ENCODE measurements at regions not wholly inside any gene's neighbourhood (a gene's known extent, or its start where the extent isn't known, plus 50 kb on each side); places are given as distances from the start of the nearest gene placed in this dataset.

- no peak overlapping the region for H3K4me3 ChIP-seq (replicated peaks; ENCODE audit: low read depth, low read length)
- TF ChIP-seq CTCF (IDR thresholded peaks at IDR 0.05; ENCODE audit: low read depth, low read length, missing control alignments): no peak
- no peak for DNase-seq (ENCODE audit: extremely low read depth, low read depth)
Measured at GRCh38 chr15:70466305-70466704, 297.1 kb downstream of the UACA start.

GRCh38 chr15:70465812-70466211, 297.5 kb downstream of the UACA start:
- TF ChIP-seq CTCF (IDR thresholded peaks at IDR 0.05; ENCODE audit: low read depth, low read length, missing control alignments): no peak
- H3K4me3 ChIP-seq (replicated peaks; ENCODE audit: low read depth, low read length): no peak overlapping the region
- no peak for DNase-seq (ENCODE audit: extremely low read depth, low read depth)

- TF ChIP-seq CTCF (IDR thresholded peaks at IDR 0.05; ENCODE audit: low read depth, low read length, missing control alignments): no peak
- no peak overlapping the region for H3K4me3 ChIP-seq (replicated peaks; ENCODE audit: low read depth, low read length)
- no peak for DNase-seq (ENCODE audit: extremely low read depth, low read depth)
Measured at GRCh38 chr15:70463453-70463834, 299.9 kb downstream of the UACA start.

GRCh38 chr15:70461992-70462391, 301.4 kb downstream of the UACA start:
- H3K4me3 ChIP-seq (replicated peaks; ENCODE audit: low read depth, low read length): no peak overlapping the region
- no peak for TF ChIP-seq CTCF (IDR thresholded peaks at IDR 0.05; ENCODE audit: low read depth, low read length, missing control alignments)
- no peak for DNase-seq (ENCODE audit: extremely low read depth, low read depth)

GRCh38 chr15:70461017-70461416, 302.3 kb downstream of the UACA start:
- no peak for TF ChIP-seq CTCF (IDR thresholded peaks at IDR 0.05; ENCODE audit: low read depth, low read length, missing control alignments)

GRCh38 chr15:70459312-70459711, 304.0 kb downstream of the UACA start:
- TF ChIP-seq CTCF (IDR thresholded peaks at IDR 0.05; ENCODE audit: low read depth, low read length, missing control alignments): no peak
- H3K4me3 ChIP-seq (replicated peaks; ENCODE audit: low read depth, low read length): no peak overlapping the region
- no peak for DNase-seq (ENCODE audit: extremely low read depth, low read depth)

More at GRCh38 chr15:70461017-70461416, 302.3 kb downstream of the UACA start:
- no peak overlapping the region for H3K4me3 ChIP-seq (replicated peaks; ENCODE audit: low read depth, low read length)
- DNase-seq (ENCODE audit: extremely low read depth, low read depth): no peak

- no peak for DNase-seq (ENCODE audit: extremely low read depth, low read depth)
- TF ChIP-seq CTCF (IDR thresholded peaks at IDR 0.05; ENCODE audit: low read depth, low read length, missing control alignments): no peak
- H3K4me3 ChIP-seq (replicated peaks; ENCODE audit: low read depth, low read length): no peak overlapping the region
Measured at GRCh38 chr15:70453766-70454165, 309.6 kb downstream of the UACA start.
